ENCODE measurements at regions not wholly inside any gene's neighbourhood (a gene's known extent, or its start where the extent isn't known, plus 50 kb on each side); places are given as distances from the start of the nearest gene placed in this dataset.

DNA sequence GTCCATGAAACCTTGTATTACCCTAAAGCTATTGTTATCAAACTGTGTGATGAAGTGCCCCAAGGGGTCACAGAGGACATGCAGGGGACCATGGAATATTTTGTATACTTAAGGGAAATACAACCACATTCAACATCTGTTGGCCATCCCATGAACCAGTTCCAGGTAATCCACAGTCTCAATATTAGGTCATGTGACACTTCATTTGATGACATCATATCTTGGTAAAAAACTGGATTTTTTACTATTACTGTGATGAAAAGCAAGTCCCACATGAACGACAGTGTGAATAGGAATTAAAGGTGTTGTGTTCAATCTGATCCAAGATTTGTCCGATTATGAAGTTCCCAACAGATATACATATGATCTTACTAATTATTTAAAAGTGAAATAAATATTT lies 355.2 kb downstream of the IRS2 start:
- H3K27me3 ChIP-seq (ENCODE audit: control insufficient read depth in 3 of 3, insufficient read depth in 3 of 3, low read depth in 1 of 3, low read length in 3 of 3): peaks cover 0 to 2% (median 0%) of the 10 kb centered on the region in 3 experiments
- DNase-seq (ENCODE audit: low spot score): no peak
- H3K9ac ChIP-seq (ENCODE audit: low read depth, low read length, poor library complexity): no peak overlapping the region
- no peak overlapping the region for H3K4ac ChIP-seq (ENCODE audit: low read length)
- H3K79me1 ChIP-seq (ENCODE audit: low read depth, low read length): no peaks in the 10 kb centered on the region
- no peak overlapping the region for H3K14ac ChIP-seq (ENCODE audit: low read length)
- H2BK15ac ChIP-seq (ENCODE audit: low read length): no peak overlapping the region
- no peaks in the 10 kb centered on the region for H3K36me3 ChIP-seq (replicated peaks in 1 of 2; ENCODE audit: control insufficient read depth in 2 of 2, insufficient read depth in 2 of 2, low read length in 2 of 2)
- H3K23ac ChIP-seq (ENCODE audit: low read depth, low read length, poor library complexity): no peak overlapping the region
- no peak overlapping the region for H3K18ac ChIP-seq (ENCODE audit: low read length)
- H2BK12ac ChIP-seq (ENCODE audit: low read length): no peak overlapping the region
- H3K9me3 ChIP-seq (replicated peaks in 1 of 2; ENCODE audit: control insufficient read depth in 2 of 2, insufficient read depth in 1 of 2, low read depth in 1 of 2, low read length in 2 of 2): peaks cover 3 to 7% of the 10 kb centered on the region in 2 donors
- no peak overlapping the region for H2AK5ac ChIP-seq (ENCODE audit: low read depth, low read length)
- no peak overlapping the region for H4K8ac ChIP-seq (ENCODE audit: low read depth, low read length)
- H2BK120ac ChIP-seq (ENCODE audit: low read depth, low read length): no peak overlapping the region
- no peaks in the 10 kb centered on the region for H3K4me1 ChIP-seq (ENCODE audit: control insufficient read depth in 2 of 2, insufficient read depth in 1 of 2, low read depth in 1 of 2, low read length in 2 of 2)
- no CpG with 5 or more reads among the region's 2 CpGs for WGBS, 2 donors (ENCODE audit: extremely low coverage in 2 of 2, insufficient read length in 2 of 2, insufficient replicate concordance in 1 of 2)
- H3K27ac ChIP-seq (replicated peaks; ENCODE audit: low read length): no peak overlapping the region
- H3K4me2 ChIP-seq (ENCODE audit: insufficient read depth, low read length, poor library complexity, severe bottlenecking): no peak overlapping the region
- no peak overlapping the region for H2AFZ ChIP-seq (ENCODE audit: low read length)
- H2BK5ac ChIP-seq (ENCODE audit: low read length): no peak overlapping the region
- no peak overlapping the region for H4K91ac ChIP-seq (ENCODE audit: low read depth, low read length, poor library complexity)
- no peak overlapping the region for H3K4me3 ChIP-seq (ENCODE audit: low read length in 2 of 2)

DNA sequence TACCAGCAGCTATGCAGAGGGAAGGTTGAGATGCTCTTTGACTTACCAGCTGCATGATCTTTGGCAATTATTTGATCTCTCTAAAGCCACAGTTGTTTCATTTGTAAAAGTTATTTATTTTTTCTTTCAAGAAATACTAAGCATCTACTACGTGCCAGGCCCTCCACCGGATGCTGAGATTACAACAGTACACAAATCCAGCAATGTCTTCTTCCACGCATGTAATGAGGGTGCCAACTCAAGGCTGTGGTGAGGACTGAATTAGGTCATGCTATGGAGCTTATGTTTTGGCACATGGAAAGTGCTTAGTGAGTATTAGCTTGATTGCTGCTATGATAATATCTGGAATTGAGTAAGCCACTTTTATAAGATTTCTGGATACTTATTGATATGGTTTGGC lies 358.2 kb downstream of the IRS2 start:
- no peak overlapping the region for H4K91ac ChIP-seq (ENCODE audit: low read depth, low read length, poor library complexity)
- H3K23ac ChIP-seq (ENCODE audit: low read depth, low read length, poor library complexity): no peak overlapping the region
- no peaks in the 10 kb centered on the region for H3K79me1 ChIP-seq (ENCODE audit: low read depth, low read length)
- no peak overlapping the region for H3K27ac ChIP-seq (replicated peaks; ENCODE audit: low read length)
- H4K8ac ChIP-seq (ENCODE audit: low read depth, low read length): no peak overlapping the region
- no peak overlapping the region for H3K9ac ChIP-seq (ENCODE audit: low read depth, low read length, poor library complexity)
- H2BK12ac ChIP-seq (ENCODE audit: low read length): no peak overlapping the region
- no peak overlapping the region for H3K18ac ChIP-seq (ENCODE audit: low read length)
- H2BK15ac ChIP-seq (ENCODE audit: low read length): no peak overlapping the region
- H2BK120ac ChIP-seq (ENCODE audit: low read depth, low read length): no peak overlapping the region
- H3K9me3 ChIP-seq (replicated peaks in 1 of 2; ENCODE audit: control insufficient read depth in 2 of 2, insufficient read depth in 1 of 2, low read depth in 1 of 2, low read length in 2 of 2): peaks cover 3 to 7% of the 10 kb centered on the region in 2 donors
- H3K4ac ChIP-seq (ENCODE audit: low read length): no peak overlapping the region
- no peak overlapping the region for H2AFZ ChIP-seq (ENCODE audit: low read length)
- no peak overlapping the region for H3K14ac ChIP-seq (ENCODE audit: low read length)
- H3K27me3 ChIP-seq (ENCODE audit: control insufficient read depth in 3 of 3, insufficient read depth in 3 of 3, low read depth in 1 of 3, low read length in 3 of 3): peaks cover 0 to 2% (median 0%) of the 10 kb centered on the region in 3 experiments
- WGBS, 2 donors (ENCODE audit: extremely low coverage in 2 of 2, insufficient read length in 2 of 2, insufficient replicate concordance in 1 of 2): no CpG with 5 or more reads among the region's 3 CpGs
- no peak overlapping the region for H3K4me2 ChIP-seq (ENCODE audit: insufficient read depth, low read length, poor library complexity, severe bottlenecking)
- H2BK5ac ChIP-seq (ENCODE audit: low read length): no peak overlapping the region
- no peaks in the 10 kb centered on the region for H3K4me1 ChIP-seq (ENCODE audit: control insufficient read depth in 2 of 2, insufficient read depth in 1 of 2, low read depth in 1 of 2, low read length in 2 of 2)
- H2AK5ac ChIP-seq (ENCODE audit: low read depth, low read length): no peak overlapping the region
- H3K4me3 ChIP-seq (ENCODE audit: low read length in 2 of 2): no peak overlapping the region
- no peaks in the 10 kb centered on the region for H3K36me3 ChIP-seq (replicated peaks in 1 of 2; ENCODE audit: control insufficient read depth in 2 of 2, insufficient read depth in 2 of 2, low read length in 2 of 2)
- DNase-seq (ENCODE audit: low spot score): no peak

DNA sequence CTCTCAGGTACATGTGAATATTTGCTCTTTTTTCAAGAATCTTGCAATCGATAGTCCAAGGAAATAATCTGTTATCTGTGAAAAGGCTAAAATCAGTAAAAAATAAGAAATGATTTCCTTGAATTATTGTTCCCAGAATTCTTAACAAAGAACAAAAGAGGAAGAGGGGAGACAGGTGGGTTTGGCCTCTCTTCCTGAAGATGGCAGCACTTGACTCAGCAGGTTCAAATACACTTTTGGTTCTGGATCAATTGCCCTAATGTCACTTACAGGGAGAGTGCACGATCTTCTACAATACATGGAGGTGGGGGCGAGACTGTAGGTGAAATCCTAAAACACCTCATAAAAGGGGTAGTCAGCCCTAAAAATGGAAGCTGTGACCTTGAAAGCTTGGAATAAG lies 358.7 kb downstream of the IRS2 start:
- Histone ChIP-seq H3K36me3 (replicated peaks in 1 of 2; ENCODE audit: control insufficient read depth in 2 of 2, insufficient read depth in 2 of 2, low read length in 2 of 2) (no peaks in the 10 kb centered on the region), H3K79me1 (ENCODE audit: low read depth, low read length) (no peaks in the 10 kb centered on the region), H3K18ac (ENCODE audit: low read length) (no peak overlapping the region), H2AK5ac (ENCODE audit: low read depth, low read length) (no peak overlapping the region), H2BK120ac (ENCODE audit: low read depth, low read length) (no peak overlapping the region), H3K4me2 (ENCODE audit: insufficient read depth, low read length, poor library complexity, severe bottlenecking) (no peak overlapping the region), H3K9ac (ENCODE audit: low read depth, low read length, poor library complexity) (no peak overlapping the region), H4K91ac (ENCODE audit: low read depth, low read length, poor library complexity) (no peak overlapping the region), H3K23ac (ENCODE audit: low read depth, low read length, poor library complexity) (no peak overlapping the region), H2BK5ac (ENCODE audit: low read length) (no peak overlapping the region), H3K4ac (ENCODE audit: low read length) (no peak overlapping the region), H3K27ac (replicated peaks; ENCODE audit: low read length) (no peak overlapping the region), H2AFZ (ENCODE audit: low read length) (no peak overlapping the region), H2BK12ac (ENCODE audit: low read length) (no peak overlapping the region), H3K4me1 (ENCODE audit: control insufficient read depth in 2 of 2, insufficient read depth in 1 of 2, low read depth in 1 of 2, low read length in 2 of 2) (no peaks in the 10 kb centered on the region), H3K27me3 (ENCODE audit: control insufficient read depth in 3 of 3, insufficient read depth in 3 of 3, low read depth in 1 of 3, low read length in 3 of 3) (peaks cover 0 to 2% (median 0%) of the 10 kb centered on the region in 3 experiments), H3K9me3 (replicated peaks in 1 of 2; ENCODE audit: control insufficient read depth in 2 of 2, insufficient read depth in 1 of 2, low read depth in 1 of 2, low read length in 2 of 2) (peaks cover 2 to 5% of the 10 kb centered on the region in 2 donors), H4K8ac (ENCODE audit: low read depth, low read length) (no peak overlapping the region), H2BK15ac (ENCODE audit: low read length) (no peak overlapping the region), H3K4me3 (ENCODE audit: low read length in 2 of 2) (no peak overlapping the region), H3K14ac (ENCODE audit: low read length) (no peak overlapping the region)
- no CpG with 5 or more reads among the region's 3 CpGs for WGBS, 2 donors (ENCODE audit: extremely low coverage in 2 of 2, insufficient read length in 2 of 2, insufficient replicate concordance in 1 of 2)
- no peak for DNase-seq (ENCODE audit: low spot score)

DNA sequence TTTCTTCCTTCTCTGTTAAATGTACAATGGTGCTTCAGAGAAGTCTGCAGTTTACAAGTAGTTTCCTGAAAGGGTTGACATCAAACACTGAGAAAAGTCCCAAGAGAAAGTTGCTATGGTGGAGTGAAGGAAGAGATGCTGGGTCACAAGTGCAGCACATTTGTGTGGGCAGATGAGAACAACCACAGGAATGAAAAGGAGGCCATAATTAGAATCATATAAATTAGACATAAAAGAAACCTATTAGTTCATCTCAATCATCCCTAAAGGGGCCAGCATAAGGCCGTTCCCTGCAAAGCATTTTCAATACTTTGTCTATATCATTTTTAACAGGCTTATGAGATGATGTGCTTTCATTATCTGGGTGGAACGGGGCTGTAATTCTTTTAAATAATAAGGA lies 359.2 kb downstream of the IRS2 start:
- H3K9ac ChIP-seq (ENCODE audit: low read depth, low read length, poor library complexity): no peak overlapping the region
- H3K23ac ChIP-seq (ENCODE audit: low read depth, low read length, poor library complexity): no peak overlapping the region
- no peak overlapping the region for H3K18ac ChIP-seq (ENCODE audit: low read length)
- no peak overlapping the region for H3K27ac ChIP-seq (replicated peaks; ENCODE audit: low read length)
- no peaks in the 10 kb centered on the region for H3K36me3 ChIP-seq (replicated peaks in 1 of 2; ENCODE audit: control insufficient read depth in 2 of 2, insufficient read depth in 2 of 2, low read length in 2 of 2)
- no peak overlapping the region for H2BK12ac ChIP-seq (ENCODE audit: low read length)
- no peak overlapping the region for H4K91ac ChIP-seq (ENCODE audit: low read depth, low read length, poor library complexity)
- H3K27me3 ChIP-seq (ENCODE audit: control insufficient read depth in 3 of 3, insufficient read depth in 3 of 3, low read depth in 1 of 3, low read length in 3 of 3): peaks cover 0 to 2% (median 0%) of the 10 kb centered on the region in 3 experiments
- H4K8ac ChIP-seq (ENCODE audit: low read depth, low read length): no peak overlapping the region
- no CpG with 5 or more reads among the region's 2 CpGs for WGBS, 2 donors (ENCODE audit: extremely low coverage in 2 of 2, insufficient read length in 2 of 2, insufficient replicate concordance in 1 of 2)
- H2BK120ac ChIP-seq (ENCODE audit: low read depth, low read length): no peak overlapping the region
- H3K4me3 ChIP-seq (ENCODE audit: low read length in 2 of 2): no peak overlapping the region
- H3K14ac ChIP-seq (ENCODE audit: low read length): no peak overlapping the region
- no peak overlapping the region for H3K4ac ChIP-seq (ENCODE audit: low read length)
- no peak overlapping the region for H2AFZ ChIP-seq (ENCODE audit: low read length)
- H2BK15ac ChIP-seq (ENCODE audit: low read length): no peak overlapping the region
- no peak overlapping the region for H2BK5ac ChIP-seq (ENCODE audit: low read length)
- no peak for DNase-seq (ENCODE audit: low spot score)
- H2AK5ac ChIP-seq (ENCODE audit: low read depth, low read length): no peak overlapping the region
- no peaks in the 10 kb centered on the region for H3K79me1 ChIP-seq (ENCODE audit: low read depth, low read length)
- peaks cover 0 to 4% of the 10 kb centered on the region in 2 donors for H3K9me3 ChIP-seq (replicated peaks in 1 of 2; ENCODE audit: control insufficient read depth in 2 of 2, insufficient read depth in 1 of 2, low read depth in 1 of 2, low read length in 2 of 2)
- H3K4me1 ChIP-seq (ENCODE audit: control insufficient read depth in 2 of 2, insufficient read depth in 1 of 2, low read depth in 1 of 2, low read length in 2 of 2): no peaks in the 10 kb centered on the region
- no peak overlapping the region for H3K4me2 ChIP-seq (ENCODE audit: insufficient read depth, low read length, poor library complexity, severe bottlenecking)

Data from neuronal stem cell (in vitro differentiated cells).